HL-60 (cell line): ENCODE measurements at regions not wholly inside any gene's neighbourhood (a gene's known extent, or its start where the extent isn't known, plus 50 kb on each side); places are given as distances from the start of the nearest gene placed in this dataset.

Experiments
- GABPA ChIP-seq: IDR thresholded peaks from 2 replicates; pipeline ENCODE4 v1.6.1; 2012; ENCODE audit warnings: low read depth
- POLR2AphosphoS5 ChIP-seq: IDR thresholded peaks from 2 replicates; pipeline ENCODE4 v1.6.1; 2012; ENCODE audit warnings: low read depth
- SPI1 ChIP-seq: IDR thresholded peaks from 2 replicates; pipeline ENCODE4 v1.6.1; 2012; ENCODE audit warnings: low read depth, mild to moderate bottlenecking, borderline replicate concordance
- TF ChIP-seq, protein P1 (sequence below): IDR thresholded peaks from one replicate; pipeline ENCODE4 v1.5.1; 2011; ENCODE audit warnings: low read length, control low read depth, inconsistent platforms; ENCODE audit not compliant: insufficient read depth
- TF ChIP-seq, protein P2 (sequence below): IDR thresholded peaks from 2 replicates; pipeline ENCODE4 v1.6.1; 2012; ENCODE audit warnings: low read depth; ENCODE audit not compliant: insufficient replicate concordance

- no peak for TF ChIP-seq POLR2AphosphoS5
- TF ChIP-seq, protein P1, sequence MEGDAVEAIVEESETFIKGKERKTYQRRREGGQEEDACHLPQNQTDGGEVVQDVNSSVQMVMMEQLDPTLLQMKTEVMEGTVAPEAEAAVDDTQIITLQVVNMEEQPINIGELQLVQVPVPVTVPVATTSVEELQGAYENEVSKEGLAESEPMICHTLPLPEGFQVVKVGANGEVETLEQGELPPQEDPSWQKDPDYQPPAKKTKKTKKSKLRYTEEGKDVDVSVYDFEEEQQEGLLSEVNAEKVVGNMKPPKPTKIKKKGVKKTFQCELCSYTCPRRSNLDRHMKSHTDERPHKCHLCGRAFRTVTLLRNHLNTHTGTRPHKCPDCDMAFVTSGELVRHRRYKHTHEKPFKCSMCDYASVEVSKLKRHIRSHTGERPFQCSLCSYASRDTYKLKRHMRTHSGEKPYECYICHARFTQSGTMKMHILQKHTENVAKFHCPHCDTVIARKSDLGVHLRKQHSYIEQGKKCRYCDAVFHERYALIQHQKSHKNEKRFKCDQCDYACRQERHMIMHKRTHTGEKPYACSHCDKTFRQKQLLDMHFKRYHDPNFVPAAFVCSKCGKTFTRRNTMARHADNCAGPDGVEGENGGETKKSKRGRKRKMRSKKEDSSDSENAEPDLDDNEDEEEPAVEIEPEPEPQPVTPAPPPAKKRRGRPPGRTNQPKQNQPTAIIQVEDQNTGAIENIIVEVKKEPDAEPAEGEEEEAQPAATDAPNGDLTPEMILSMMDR: no peak
- no peak for TF ChIP-seq SPI1
- TF ChIP-seq, protein P2, sequence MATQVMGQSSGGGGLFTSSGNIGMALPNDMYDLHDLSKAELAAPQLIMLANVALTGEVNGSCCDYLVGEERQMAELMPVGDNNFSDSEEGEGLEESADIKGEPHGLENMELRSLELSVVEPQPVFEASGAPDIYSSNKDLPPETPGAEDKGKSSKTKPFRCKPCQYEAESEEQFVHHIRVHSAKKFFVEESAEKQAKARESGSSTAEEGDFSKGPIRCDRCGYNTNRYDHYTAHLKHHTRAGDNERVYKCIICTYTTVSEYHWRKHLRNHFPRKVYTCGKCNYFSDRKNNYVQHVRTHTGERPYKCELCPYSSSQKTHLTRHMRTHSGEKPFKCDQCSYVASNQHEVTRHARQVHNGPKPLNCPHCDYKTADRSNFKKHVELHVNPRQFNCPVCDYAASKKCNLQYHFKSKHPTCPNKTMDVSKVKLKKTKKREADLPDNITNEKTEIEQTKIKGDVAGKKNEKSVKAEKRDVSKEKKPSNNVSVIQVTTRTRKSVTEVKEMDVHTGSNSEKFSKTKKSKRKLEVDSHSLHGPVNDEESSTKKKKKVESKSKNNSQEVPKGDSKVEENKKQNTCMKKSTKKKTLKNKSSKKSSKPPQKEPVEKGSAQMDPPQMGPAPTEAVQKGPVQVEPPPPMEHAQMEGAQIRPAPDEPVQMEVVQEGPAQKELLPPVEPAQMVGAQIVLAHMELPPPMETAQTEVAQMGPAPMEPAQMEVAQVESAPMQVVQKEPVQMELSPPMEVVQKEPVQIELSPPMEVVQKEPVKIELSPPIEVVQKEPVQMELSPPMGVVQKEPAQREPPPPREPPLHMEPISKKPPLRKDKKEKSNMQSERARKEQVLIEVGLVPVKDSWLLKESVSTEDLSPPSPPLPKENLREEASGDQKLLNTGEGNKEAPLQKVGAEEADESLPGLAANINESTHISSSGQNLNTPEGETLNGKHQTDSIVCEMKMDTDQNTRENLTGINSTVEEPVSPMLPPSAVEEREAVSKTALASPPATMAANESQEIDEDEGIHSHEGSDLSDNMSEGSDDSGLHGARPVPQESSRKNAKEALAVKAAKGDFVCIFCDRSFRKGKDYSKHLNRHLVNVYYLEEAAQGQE: no peak
- no peak for TF ChIP-seq GABPA
Measured at GRCh38 chrX:106467943-106468342, 143.8 kb upstream of the RADX start.
